HG03571 (cell line): ENCODE measurements at regions not wholly inside any gene's neighbourhood (a gene's known extent, or its start where the extent isn't known, plus 50 kb on each side); places are given as distances from the start of the nearest gene placed in this dataset.
"Not testable (repeated sequence)": the region's sequence is repeated elsewhere in the genome, so short reads cannot be mapped to it uniquely, and the experiment has no call there.

Experiments
- ATAC-seq: cut with Tn5 transposase; IDR thresholded peaks from one replicate; pipeline ENCODE4 v1.9.1; 2021; ENCODE audit not compliant: unreplicated experiment

- ATAC-seq: no peak
Measured at GRCh38 chr4:141455651-141456050, 180.7 kb upstream of the IL15 start.

GRCh38 chr4:141457653-141458052 lies 178.7 kb upstream of the IL15 start:
- ATAC-seq: no peak

- no peak for ATAC-seq
Measured at GRCh38 chr4:141458501-141458900, 177.9 kb upstream of the IL15 start.

GRCh38 chr4:141459020-141459419 lies 177.4 kb upstream of the IL15 start:
- no peak for ATAC-seq

GRCh38 chr4:141462361-141462760 lies 174.0 kb upstream of the IL15 start:
- ATAC-seq: no peak

GRCh38 chr4:141463678-141464077 lies 172.7 kb upstream of the IL15 start:
- ATAC-seq: no peak

GRCh38 chr4:141464366-141464765 lies 172.0 kb upstream of the IL15 start:
- no peak for ATAC-seq

- ATAC-seq: no peak
Measured at GRCh38 chr4:141465171-141465570, 171.2 kb upstream of the IL15 start.

GRCh38 chr4:141467225-141467624 lies 169.2 kb upstream of the IL15 start:
- ATAC-seq: no peak

GRCh38 chr4:141469392-141469791 lies 167.0 kb upstream of the IL15 start:
- ATAC-seq: no peak

- ATAC-seq: no peak
Measured at GRCh38 chr4:141473026-141473540, 163.3 kb upstream of the IL15 start.

GRCh38 chr4:141473952-141474351 lies 162.4 kb upstream of the IL15 start:
- ATAC-seq: no peak

- ATAC-seq: no peak
Measured at GRCh38 chr4:141480950-141481349, 155.4 kb upstream of the IL15 start.

GRCh38 chr4:141484298-141484697 lies 152.1 kb upstream of the IL15 start:
- not testable (repeated sequence) for ATAC-seq

GRCh38 chr4:141486375-141486997 lies 149.9 kb upstream of the IL15 start:
- no peak for ATAC-seq

GRCh38 chr4:141497627-141498026 lies 138.8 kb upstream of the IL15 start:
- ATAC-seq: peak; percentile 56

GRCh38 chr4:141499261-141499853 lies 137.0 kb upstream of the IL15 start:
- ATAC-seq: no peak

GRCh38 chr4:141501395-141501794 lies 135.0 kb upstream of the IL15 start:
- ATAC-seq: no peak

- no peak for ATAC-seq
Measured at GRCh38 chr4:141501931-141502330, 134.5 kb upstream of the IL15 start.

- ATAC-seq: no peak
Measured at GRCh38 chr4:141502755-141503154, 133.6 kb upstream of the IL15 start.

GRCh38 chr4:141503260-141503659 lies 133.1 kb upstream of the IL15 start:
- ATAC-seq: no peak

- no peak for ATAC-seq
Measured at GRCh38 chr4:141511055-141511454, 125.3 kb upstream of the IL15 start.

- ATAC-seq: no peak
Measured at GRCh38 chr4:141513866-141514265, 122.5 kb upstream of the IL15 start.
